ENCODE measurements at regions not wholly inside any gene's neighbourhood (a gene's known extent, or its start where the extent isn't known, plus 50 kb on each side); places are given as distances from the start of the nearest gene placed in this dataset.

DNA sequence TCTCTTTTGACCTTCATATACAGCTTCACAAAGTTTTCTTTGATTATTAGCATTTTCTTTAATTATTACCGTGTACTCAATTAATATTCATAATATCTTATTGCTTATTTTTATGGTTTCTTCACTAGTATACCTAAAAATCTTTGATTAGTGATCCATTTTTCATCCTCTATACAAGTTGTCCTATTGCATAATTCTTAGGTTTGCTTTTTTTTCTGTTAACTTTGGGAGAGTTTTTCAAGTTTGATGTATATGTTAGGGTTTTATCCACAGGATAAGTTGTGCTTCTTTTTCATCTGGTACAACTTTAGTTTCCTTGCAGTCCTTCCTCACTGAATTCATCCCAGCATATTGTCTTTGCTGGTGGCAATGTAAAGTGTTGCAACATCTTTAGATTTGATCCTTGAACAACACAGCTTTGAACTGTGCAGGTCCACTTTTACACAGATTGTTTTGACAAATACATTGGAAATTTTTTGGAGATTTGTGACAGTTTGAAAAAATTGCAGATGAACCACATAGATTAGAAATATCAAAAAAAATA is 88.6 kb upstream of the NAV3 start:
- no peak overlapping the region for H3K23ac ChIP-seq (ENCODE audit: insufficient read length, low read depth, low read length)
- H2BK15ac ChIP-seq (ENCODE audit: low read depth, low read length), result no peak overlapping the region
- H3K18ac ChIP-seq (ENCODE audit: insufficient read length, low read depth, low read length), result no peak overlapping the region
- H3T11ph ChIP-seq (ENCODE audit: low read length), result no peak overlapping the region
- no peak for DNase-seq
- no peak overlapping the region for H3K9ac ChIP-seq (ENCODE audit: extremely low read depth, insufficient read length, low read length)
- no peak overlapping the region for H3K27ac Mint-ChIP-seq
- peaks cover 0 to 8% (median 1%) of the 10 kb centered on the region in 3 experiments; a peak in 3 of 7 replicates for H3K36me3 Mint-ChIP-seq (ENCODE audit: insufficient read depth in 1 of 3, low read depth in 3 of 3)
- H3K9me3 Mint-ChIP-seq, result 0 out of 5 replicates have a peak, but pooled peaks cover 0 to under 1% of the 10 kb centered on the region in 2 experiments
- no CpG with 5 or more reads among the region's 1 CpG for WGBS (ENCODE audit: extremely low coverage, insufficient read length, low lambda C conversion rate)
- H3K27me3 Mint-ChIP-seq (ENCODE audit: low read depth), result no peaks in the 10 kb centered on the region
- no peak overlapping the region for H4K8ac ChIP-seq (replicated peaks; ENCODE audit: insufficient read length, low read depth, low read length)
- H3K9me3 ChIP-seq (ENCODE audit: control insufficient read depth, low read depth, low read length), result no peaks in the 10 kb centered on the region
- H2BK20ac ChIP-seq (ENCODE audit: low read depth, low read length, poor library complexity, severe bottlenecking), result no peak overlapping the region
- no peak overlapping the region for H4K5ac ChIP-seq (ENCODE audit: insufficient read length, low read depth, low read length)
- no peak overlapping the region for H2BK120ac ChIP-seq (ENCODE audit: low read depth, low read length, poor library complexity, severe bottlenecking)
- no peak overlapping the region for H2AFZ ChIP-seq (ENCODE audit: low read length)
- H2BK5ac ChIP-seq (ENCODE audit: insufficient read length, low read length), result no peak overlapping the region
- no peaks in the 10 kb centered on the region for H3K4me1 ChIP-seq (ENCODE audit: insufficient read depth, low read length)
- no peak overlapping the region for H3K14ac ChIP-seq (ENCODE audit: insufficient read depth, low read length)
- H4K20me1 ChIP-seq (ENCODE audit: control insufficient read depth, insufficient read depth, insufficient read length), result no peaks in the 10 kb centered on the region
- no peak overlapping the region for H3K4ac ChIP-seq (ENCODE audit: low read depth, low read length)
- H3K23me2 ChIP-seq (ENCODE audit: insufficient read length, low read depth, low read length, poor library complexity, severe bottlenecking), result no peaks in the 10 kb centered on the region
- no peaks in the 10 kb centered on the region for H3K79me2 ChIP-seq (ENCODE audit: insufficient read depth, low read length)
- no peak overlapping the region for H3K4me2 ChIP-seq (ENCODE audit: insufficient read depth, insufficient read length, low read length)
- H3K4me3 Mint-ChIP-seq, result no peak overlapping the region
- H4K91ac ChIP-seq (ENCODE audit: insufficient read length, low read depth, low read length), result no peak overlapping the region
- no peak overlapping the region for H3K56ac ChIP-seq (ENCODE audit: insufficient read length, low read depth, low read length)
- H3K27ac ChIP-seq (ENCODE audit: insufficient read length, low read depth, low read length), result no peak overlapping the region
- no peaks in the 10 kb centered on the region for H3K79me1 ChIP-seq (ENCODE audit: insufficient read depth, low read depth, low read length, poor library complexity, severe bottlenecking)
- TF ChIP-seq, protein P1, sequence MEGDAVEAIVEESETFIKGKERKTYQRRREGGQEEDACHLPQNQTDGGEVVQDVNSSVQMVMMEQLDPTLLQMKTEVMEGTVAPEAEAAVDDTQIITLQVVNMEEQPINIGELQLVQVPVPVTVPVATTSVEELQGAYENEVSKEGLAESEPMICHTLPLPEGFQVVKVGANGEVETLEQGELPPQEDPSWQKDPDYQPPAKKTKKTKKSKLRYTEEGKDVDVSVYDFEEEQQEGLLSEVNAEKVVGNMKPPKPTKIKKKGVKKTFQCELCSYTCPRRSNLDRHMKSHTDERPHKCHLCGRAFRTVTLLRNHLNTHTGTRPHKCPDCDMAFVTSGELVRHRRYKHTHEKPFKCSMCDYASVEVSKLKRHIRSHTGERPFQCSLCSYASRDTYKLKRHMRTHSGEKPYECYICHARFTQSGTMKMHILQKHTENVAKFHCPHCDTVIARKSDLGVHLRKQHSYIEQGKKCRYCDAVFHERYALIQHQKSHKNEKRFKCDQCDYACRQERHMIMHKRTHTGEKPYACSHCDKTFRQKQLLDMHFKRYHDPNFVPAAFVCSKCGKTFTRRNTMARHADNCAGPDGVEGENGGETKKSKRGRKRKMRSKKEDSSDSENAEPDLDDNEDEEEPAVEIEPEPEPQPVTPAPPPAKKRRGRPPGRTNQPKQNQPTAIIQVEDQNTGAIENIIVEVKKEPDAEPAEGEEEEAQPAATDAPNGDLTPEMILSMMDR (conservative IDR thresholded peaks at IDR 0.05), result no peak
- H2BK12ac ChIP-seq (ENCODE audit: insufficient read length, low read depth, low read length), result no peak overlapping the region
- no peak overlapping the region for H2AK5ac ChIP-seq (ENCODE audit: insufficient read length, low read length)
- H3K4me1 Mint-ChIP-seq, result peaks cover 0 to 4% of the 10 kb centered on the region in 2 experiments; a peak in 1 of 4 replicates
- H3K27me3 ChIP-seq (ENCODE audit: insufficient read depth, low read length), result no peaks in the 10 kb centered on the region
